Erythroblast (primary cell): ENCODE measurements at regions not wholly inside any gene's neighbourhood (a gene's known extent, or its start where the extent isn't known, plus 50 kb on each side); places are given as distances from the start of the nearest gene placed in this dataset.

ENCODE experiments used
- GATA1 ChIP-seq: IDR thresholded peaks from 2 replicates; pipeline ENCODE4 v1.6.1; 2011; ENCODE audit warnings: low read depth, mild to moderate bottlenecking, control low read depth, low read length, moderate library complexity
- POLR2A ChIP-seq: IDR thresholded peaks from 2 replicates; pipeline ENCODE4 v1.6.1; 2011; ENCODE audit warnings: mild to moderate bottlenecking, low read length

- no peak for TF ChIP-seq POLR2A
- TF ChIP-seq GATA1, result no peak
Observed at GRCh38 chr1:185541871-185542301, 192.3 kb upstream of the HMCN1 start.
